Endothelial cell of hepatic sinusoid (primary cell): ENCODE measurements at regions not wholly inside any gene's neighbourhood (a gene's known extent, or its start where the extent isn't known, plus 50 kb on each side); places are given as distances from the start of the nearest gene placed in this dataset.
"Not testable (repeated sequence)": the region's sequence is repeated elsewhere in the genome, so short reads cannot be mapped to it uniquely, and the experiment has no call there.

ENCODE experiments used
- in situ Hi-C: cut with HindIII; loops from 2 replicates; pipeline ENCODE4 v1.10.0; 2017; ENCODE audit warnings: low sequenced_read_pairs

GRCh38 chr13:37475966-37476365 lies 122.6 kb downstream of the POSTN start:
- in situ Hi-C loops = no loop called here

GRCh38 chr13:37475151-37475550 lies 123.4 kb downstream of the POSTN start:
- in situ Hi-C loops = no loop called here

GRCh38 chr13:37473035-37473434 lies 125.5 kb downstream of the POSTN start:
- in situ Hi-C loops = no loop called here

- in situ Hi-C loops = not testable (repeated sequence)
Measured at GRCh38 chr13:37472266-37472665, 126.3 kb downstream of the POSTN start.

DNA sequence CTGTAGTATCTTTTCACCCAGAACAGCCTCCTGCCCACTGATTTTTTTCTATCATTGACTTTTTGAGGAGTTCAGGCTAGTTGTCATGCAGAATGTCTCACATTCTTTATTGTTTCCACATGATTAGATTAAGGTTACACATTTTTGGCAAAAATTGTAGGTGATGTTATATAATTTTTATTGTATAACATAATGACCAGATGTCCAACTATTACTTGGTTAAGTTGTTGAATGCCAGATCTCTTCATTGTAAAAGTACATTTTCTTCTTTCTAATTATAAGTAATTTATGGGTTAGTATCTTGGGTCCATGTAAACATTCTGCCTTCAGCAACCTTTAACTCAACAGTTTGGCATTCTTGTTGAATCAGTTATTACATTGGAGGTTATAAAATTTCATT lies 138.4 kb downstream of the POSTN start:
- in situ Hi-C loops = no loop called here

GRCh38 chr13:37457612-37458011 lies 141.0 kb downstream of the POSTN start:
- in situ Hi-C loops = no loop called here

DNA sequence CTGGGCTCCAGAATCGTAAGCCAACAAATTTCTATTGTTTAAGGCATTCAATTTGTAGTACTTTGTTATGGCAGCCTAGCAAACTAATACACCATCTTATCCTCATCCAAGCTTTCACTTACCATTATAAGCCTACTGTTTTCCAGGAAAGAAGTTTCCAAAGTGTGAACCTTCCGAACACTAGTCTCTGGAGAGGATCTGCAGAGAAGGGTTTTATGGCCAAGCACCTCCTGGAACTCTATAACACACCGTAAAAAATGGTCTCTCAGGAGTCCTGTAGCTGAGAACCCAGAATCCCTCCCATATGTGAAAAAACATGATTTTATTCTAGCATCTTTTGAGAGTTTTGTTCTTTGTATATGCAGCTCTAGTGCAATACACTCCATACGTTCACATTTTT lies 142.1 kb downstream of the POSTN start:
- in situ Hi-C loops = no loop called here

DNA sequence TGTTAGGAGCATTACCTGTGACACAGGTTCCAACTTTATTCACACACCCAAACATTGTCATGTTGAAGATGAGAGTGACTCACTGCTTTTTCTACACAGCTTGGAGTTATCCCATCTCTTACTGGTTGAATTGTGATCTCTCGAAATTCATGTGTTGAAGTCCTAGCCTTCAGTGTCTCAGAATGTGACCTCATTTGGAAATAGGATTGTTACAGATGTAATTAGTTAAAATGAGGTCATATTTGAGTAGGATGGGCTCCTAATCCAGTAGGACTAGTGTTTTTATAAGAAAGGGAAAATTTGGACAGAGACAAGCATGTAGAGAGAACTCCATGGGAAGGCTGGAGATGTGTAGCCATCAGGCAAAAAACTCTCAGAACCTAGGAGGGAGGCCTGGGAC lies 142.5 kb downstream of the POSTN start:
- in situ Hi-C loops = no loop called here

DNA sequence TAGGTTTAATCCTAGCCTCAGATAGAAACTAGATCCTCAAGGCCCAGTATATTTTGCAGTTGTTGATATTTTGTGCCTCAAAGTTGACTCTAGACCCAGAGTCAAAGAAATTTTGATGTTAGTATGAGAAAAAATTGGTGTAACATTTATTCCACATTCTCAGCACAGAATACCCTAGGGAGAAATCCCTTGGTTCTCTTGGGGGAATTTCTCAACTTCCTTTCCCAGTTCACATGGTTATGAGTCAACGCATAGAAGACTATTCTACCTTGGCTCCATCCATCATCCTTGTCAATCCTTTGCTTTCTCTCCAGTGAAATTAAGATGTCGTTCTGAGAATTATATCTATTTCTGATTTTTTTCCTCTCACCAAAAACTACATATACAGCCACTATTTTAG lies 145.3 kb downstream of the POSTN start:
- in situ Hi-C loops = no loop called here

GRCh38 chr13:37450276-37450675 lies 148.3 kb downstream of the POSTN start:
- in situ Hi-C loops = no loop called here

GRCh38 chr13:37448153-37448552 lies 150.4 kb downstream of the POSTN start:
- in situ Hi-C loops = no loop called here

- in situ Hi-C loops = no loop called here
Measured at GRCh38 chr13:37446503-37446902, 152.1 kb downstream of the POSTN start.

- in situ Hi-C loops = no loop called here
Measured at GRCh38 chr13:37443538-37443937, 155.0 kb downstream of the POSTN start.

GRCh38 chr13:37442996-37443395 lies 155.6 kb downstream of the POSTN start:
- in situ Hi-C loops = no loop called here

GRCh38 chr13:37435881-37436280 lies 162.7 kb downstream of the POSTN start:
- in situ Hi-C loops = no loop called here

GRCh38 chr13:37433086-37433485 lies 165.5 kb downstream of the POSTN start:
- in situ Hi-C loops = no loop called here

DNA sequence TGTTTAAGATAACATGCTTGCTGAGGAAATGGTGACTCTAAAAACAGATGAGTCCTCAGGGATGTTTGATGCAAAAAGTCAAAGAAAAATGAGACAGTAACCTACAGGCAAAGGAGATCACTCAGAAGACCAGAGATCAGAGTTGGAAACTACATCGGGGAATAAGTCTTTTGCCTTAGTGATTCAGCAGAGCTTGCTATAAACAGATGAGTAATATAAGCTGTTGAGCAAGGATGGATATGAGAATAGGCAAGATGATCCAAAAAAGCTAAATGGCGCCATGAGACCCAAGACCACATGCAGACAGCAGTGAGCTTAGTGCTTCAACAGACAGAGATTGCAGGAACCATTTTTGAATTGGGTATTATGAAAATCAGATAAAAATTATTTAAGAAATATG lies 168.6 kb downstream of the POSTN start:
- in situ Hi-C loops = no loop called here

DNA sequence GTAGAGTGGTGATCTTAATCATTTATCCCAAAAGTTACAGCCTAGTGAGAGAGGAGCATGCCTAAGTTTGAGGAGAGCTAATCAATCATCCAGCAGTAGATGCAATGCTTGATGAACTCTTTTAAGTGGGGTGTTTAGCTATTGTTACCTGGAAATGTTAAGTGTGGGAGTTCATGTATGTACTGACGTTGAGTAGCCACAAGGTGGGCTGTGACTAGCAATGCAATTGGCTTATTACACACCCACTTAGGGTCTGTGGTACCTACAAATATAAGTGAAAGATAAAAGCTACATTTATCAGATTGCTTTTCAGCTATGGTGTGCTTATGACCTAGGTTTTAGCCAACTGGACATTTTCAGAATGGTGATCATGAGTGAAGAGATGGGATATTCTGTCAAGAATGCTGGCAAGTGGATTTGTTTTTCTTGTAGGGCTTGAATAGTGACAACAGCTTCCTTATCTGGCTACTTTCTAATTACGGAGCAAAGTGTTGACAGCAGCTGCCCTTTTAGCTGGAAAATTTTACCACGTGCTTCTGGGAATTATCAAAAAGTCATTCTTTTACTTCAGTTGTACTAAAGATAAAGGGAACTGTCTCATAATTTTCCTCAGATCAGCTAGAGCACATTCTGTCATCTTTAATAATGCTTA lies 170.6 kb downstream of the POSTN start:
- in situ Hi-C loops = no loop called here

DNA sequence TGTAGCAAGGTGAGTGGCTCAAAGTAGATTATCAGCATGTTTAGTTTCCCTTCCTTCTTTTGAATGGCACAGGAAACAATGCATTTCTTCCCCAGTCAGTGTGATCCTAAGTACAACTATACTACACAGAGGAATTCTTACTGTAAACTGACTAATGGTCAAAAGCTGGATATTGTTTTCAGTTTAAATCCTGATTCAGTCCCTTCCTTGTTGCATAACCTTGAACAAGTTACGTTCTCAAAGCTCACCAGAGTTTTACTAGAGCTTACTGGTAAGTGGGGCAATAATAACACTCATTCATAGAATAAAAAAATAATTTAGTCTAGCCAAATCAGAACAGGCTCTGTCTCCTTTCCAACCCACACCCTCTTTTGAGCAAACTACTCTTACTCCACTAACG lies 180.1 kb downstream of the POSTN start:
- in situ Hi-C loops = no loop called here

DNA sequence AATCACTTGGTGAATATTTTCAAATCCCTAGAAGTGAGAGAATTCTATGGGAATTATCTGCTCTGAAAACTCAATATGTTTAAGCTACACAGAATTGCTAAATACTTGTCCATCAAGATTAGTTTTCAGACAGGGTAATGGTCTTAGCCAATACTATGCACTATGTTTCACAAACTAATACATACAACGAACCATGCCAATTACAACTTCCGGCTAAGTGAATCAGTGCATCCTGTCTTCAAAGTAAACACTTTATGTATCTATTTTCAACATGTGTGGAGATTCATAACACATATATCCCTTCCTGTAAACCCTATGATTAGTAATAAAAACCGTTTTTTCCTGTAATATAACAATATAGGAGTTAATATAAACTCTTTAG lies 181.5 kb downstream of the POSTN start:
- in situ Hi-C loops = no loop called here

GRCh38 chr13:37416291-37417059 lies 182.1 kb downstream of the POSTN start:
- in situ Hi-C loops = no loop called here

DNA sequence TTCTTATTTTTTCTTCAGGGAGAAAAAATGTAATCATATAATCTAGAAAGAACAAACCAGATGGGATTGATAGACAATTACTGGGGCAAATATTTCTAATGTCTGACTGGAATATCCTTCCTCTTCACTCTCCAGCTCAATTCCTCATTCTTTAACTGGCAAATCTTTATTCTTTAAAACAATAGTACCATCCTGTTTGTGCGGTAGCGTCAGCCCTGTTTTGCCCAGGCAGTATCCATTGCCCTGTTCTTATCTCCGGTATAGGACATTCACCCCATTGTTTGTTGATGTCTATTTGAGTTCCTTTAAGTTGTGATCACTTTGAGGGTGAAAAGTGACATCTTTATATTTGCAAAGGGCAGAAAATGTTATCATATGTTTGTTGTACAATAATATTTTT lies 185.4 kb downstream of the POSTN start:
- in situ Hi-C loops = no loop called here
